HepG2 (cell line): ENCODE measurements at regions not wholly inside any gene's neighbourhood (a gene's known extent, or its start where the extent isn't known, plus 50 kb on each side); places are given as distances from the start of the nearest gene placed in this dataset.

ENCODE experiments used
- ATAC-seq: fragments of 200-7000 bp; cut with Tn5 transposase; 3 replicates; pipeline ENCODE4 v1.9.1; 2020; ENCODE audit warnings: mild to moderate bottlenecking, moderate library complexity
- BruUV-seq: library from RNA; stranded (reverse); fragments of 400-500 nt; replicated peaks from 2 replicates; lab custom pipeline; 2021; lab: Mats Ljungman, UMichigan
- CTCF ChIA-PET: fragments of 300-600 bp; formaldehyde crosslinking; extraction: SDS; loops from one replicate; lab custom pipeline; 2021; ENCODE audit warnings: low total read pairs, inconsistent platforms, low intra/inter-chr PET ratio; lab: Yijun Ruan, JAX
- POLR2A ChIA-PET: fragments of 350-600 bp; sonication (Branson Sonifier 250); formaldehyde crosslinking; loops from one replicate; lab custom pipeline; 2020; ENCODE audit warnings: antibody characterized with exemption, inconsistent platforms; lab: Yijun Ruan, JAX
- DNase-seq: peaks from one replicate; pipeline ENCODE4 v3.0.0-alpha.2; 2015; ENCODE audit warnings: low spot score
- FAIRE-seq: peaks from 3 replicates; lab custom pipeline; 2011; peaks lifted over from hg19 to GRCh38; lab: Jason Lieb, UNC
- H2AFZ ChIP-seq: one replicate; pipeline ENCODE4 v1.6.1; 2011; ENCODE audit warnings: low read length, inconsistent platforms
- H3K27ac ChIP-seq: fragments of 300-600 bp; 3 replicates; pipeline ENCODE4 v1.8.0; 2011; ENCODE audit warnings: mixed run types, mild to moderate bottlenecking, mixed read lengths, low read length, inconsistent platforms; ENCODE audit not compliant: insufficient read depth; ENCODE audit errors: extremely low read length
- H3K27me3 ChIP-seq, 2 experiments: fragments of 200-600 bp in 1 of 2; 2 replicates in 1 of 2; 3 replicates in 1 of 2; pipeline versions ENCODE4 v1.6.0 to v1.8.0; 2011; ENCODE audit warnings: low read length in 2 of 2, mild to moderate bottlenecking in 2 of 2, moderate library complexity in 2 of 2, inconsistent platforms in 1 of 2; ENCODE audit not compliant: insufficient read depth in 2 of 2, control insufficient read depth in 1 of 2
- H3K36me3 ChIP-seq, 2 experiments: fragments of 200-600 bp in 1 of 2; replicated peaks in 1 of 2; 2 replicates in 1 of 2; 3 replicates in 1 of 2; pipeline versions ENCODE4 v1.5.1 to v1.8.0; 2011; ENCODE audit warnings: low read length in 2 of 2, inconsistent platforms in 1 of 2; ENCODE audit not compliant: insufficient read depth in 2 of 2, control insufficient read depth in 1 of 2
- H3K4me1 ChIP-seq: 2 replicates; pipeline ENCODE4 v1.5.1; 2012; ENCODE audit warnings: low read length, inconsistent platforms; ENCODE audit not compliant: insufficient read depth
- H3K4me2 ChIP-seq: 2 replicates; pipeline ENCODE4 v1.6.0; 2011; ENCODE audit warnings: low read depth, low read length, inconsistent platforms
- H3K4me3 ChIP-seq, 3 experiments: fragments of 200-600 bp in 1 of 3; sonication (generic), shearing (Covaris generic) in 1 of 3; replicated peaks in 1 of 3; 2 replicates each; pipeline ENCODE4 v1.5.1; 2011 to 2016; ENCODE audit warnings: low read length in 3 of 3, inconsistent platforms in 2 of 3, low read depth in 2 of 3, mild to moderate bottlenecking in 2 of 3, control low read depth in 1 of 3, mixed read lengths in 1 of 3; ENCODE audit not compliant: insufficient read depth in 1 of 3
- H3K79me2 ChIP-seq: one replicate; pipeline ENCODE4 v1.6.1; 2011; ENCODE audit warnings: low read length, inconsistent platforms; ENCODE audit not compliant: insufficient read depth
- H3K9ac ChIP-seq: 2 replicates; pipeline ENCODE4 v1.6.0; 2011; ENCODE audit warnings: mild to moderate bottlenecking, low read depth, low read length, inconsistent platforms; ENCODE audit not compliant: insufficient read depth
- H3K9me3 ChIP-seq: 2 replicates; pipeline ENCODE4 v1.5.1; 2012; ENCODE audit warnings: mild to moderate bottlenecking, low read length
- H4K20me1 ChIP-seq: 2 replicates; pipeline ENCODE4 v1.6.0; 2011; ENCODE audit warnings: inconsistent platforms, mild to moderate bottlenecking, low read length, moderate library complexity; ENCODE audit not compliant: insufficient read depth
- CC2D1A ChIP-seq: sonication (generic); formaldehyde crosslinking; IDR thresholded peaks from 2 replicates; pipeline ENCODE4 v1.8.1; 2023; ENCODE audit warnings: mild to moderate bottlenecking, missing genetic modification reagents
- CREB1 ChIP-seq, 2 experiments: fragments of 450-650 bp in 1 of 2; IDR thresholded peaks; 2 replicates each; pipeline ENCODE4 v1.6.1; 2016 to 2017; ENCODE audit warnings: control low read depth in 1 of 2, mild to moderate bottlenecking in 1 of 2, missing compliant biosample characterization in 1 of 2, missing genetic modification characterization in 1 of 2
- FOXA1 ChIP-seq, 2 experiments: fragments of 450-650 bp in 1 of 2; sonication (generic) in 1 of 2; formaldehyde crosslinking in 1 of 2; IDR thresholded peaks; 2 replicates each; pipeline versions ENCODE4 v1.4.0 to v1.6.1; 2016 to 2020; ENCODE audit warnings: missing genetic modification reagents in 1 of 2
- GLI4 ChIP-seq: sonication (generic); formaldehyde crosslinking; IDR thresholded peaks from 2 replicates; pipeline ENCODE4 v1.5.1; 2020; ENCODE audit warnings: missing genetic modification reagents, mild to moderate bottlenecking, moderate library complexity, borderline replicate concordance
- HDAC1 ChIP-seq: sonication (generic); formaldehyde crosslinking; IDR thresholded peaks from 2 replicates; pipeline ENCODE4 v1.5.1; 2020; ENCODE audit warnings: mild to moderate bottlenecking, missing genetic modification reagents
- MTA1 ChIP-seq: sonication (generic); formaldehyde crosslinking; IDR thresholded peaks from 2 replicates; pipeline ENCODE4 v1.4.0; 2020; ENCODE audit warnings: missing genetic modification reagents, mild to moderate bottlenecking, borderline replicate concordance
- SOX5 ChIP-seq: IDR thresholded peaks from 2 replicates; pipeline ENCODE4 v1.6.1; 2016; ENCODE audit warnings: borderline replicate concordance
- TBP ChIP-seq: sonication (generic); formaldehyde crosslinking; IDR thresholded peaks from 2 replicates; pipeline ENCODE4 v1.5.0; 2020; ENCODE audit warnings: missing genetic modification reagents
- ZFP1 ChIP-seq: IDR thresholded peaks from 2 replicates; pipeline ENCODE4 v1.6.1; 2016
- ZNF180 ChIP-seq: sonication (generic); formaldehyde crosslinking; IDR thresholded peaks from 2 replicates; pipeline ENCODE4 v1.4.0; 2020; ENCODE audit warnings: low read depth, missing genetic modification reagents, borderline replicate concordance
- ZNF331 ChIP-seq: sonication (generic); formaldehyde crosslinking; IDR thresholded peaks from 2 replicates; pipeline ENCODE4 v1.4.0; 2020; ENCODE audit warnings: missing genetic modification reagents
- ZNF530 ChIP-seq: sonication (generic); formaldehyde crosslinking; IDR thresholded peaks from 2 replicates; pipeline ENCODE4 v1.5.0; 2020; ENCODE audit warnings: low read depth, mild to moderate bottlenecking, missing genetic modification reagents
- ZNF557 ChIP-seq: sonication (generic); formaldehyde crosslinking; IDR thresholded peaks from 2 replicates; pipeline ENCODE4 v1.4.0; 2020; ENCODE audit warnings: missing genetic modification reagents
- ZNF619 ChIP-seq: sonication (generic); formaldehyde crosslinking; IDR thresholded peaks from 2 replicates; pipeline ENCODE4 v1.4.0; 2020; ENCODE audit warnings: mild to moderate bottlenecking, missing genetic modification reagents
- ZZZ3 ChIP-seq: sonication (generic); formaldehyde crosslinking; IDR thresholded peaks from 2 replicates; pipeline ENCODE4 v1.4.0; 2020; ENCODE audit warnings: missing genetic modification reagents, mild to moderate bottlenecking, borderline replicate concordance
- WGBS: methylation state at CpG from one replicate; pipeline ENCODE4 v1.1.6; 2017; ENCODE audit warnings: low lambda C conversion rate; 5-methylcytosine and 5-hydroxymethylcytosine counted together
- in situ Hi-C: cut with HindIII; loops from 2 replicates; pipeline ENCODE4 v1.10.0; 2017; ENCODE audit warnings: low pct_unique_long_range_greater_than_20kb; ENCODE audit not compliant: extremely low pct_ligation_motif_present
- intact Hi-C: fragments of 100-400 bp; cut with micrococcal nuclease; formaldehyde crosslinking; loops from one replicate; pipeline ENCODE4 v1.10.0; 2022; ENCODE audit not compliant: unreplicated experiment
- TF ChIP-seq, protein P1 (sequence below): sonication (generic); formaldehyde crosslinking; IDR thresholded peaks from 2 replicates; pipeline ENCODE4 v1.4.0; 2020; ENCODE audit warnings: missing genetic modification reagents
- TF ChIP-seq, protein P2 (sequence below): sonication (generic); formaldehyde crosslinking; IDR thresholded peaks from 2 replicates; pipeline ENCODE4 v1.4.0; 2020; ENCODE audit warnings: missing genetic modification reagents

DNA sequence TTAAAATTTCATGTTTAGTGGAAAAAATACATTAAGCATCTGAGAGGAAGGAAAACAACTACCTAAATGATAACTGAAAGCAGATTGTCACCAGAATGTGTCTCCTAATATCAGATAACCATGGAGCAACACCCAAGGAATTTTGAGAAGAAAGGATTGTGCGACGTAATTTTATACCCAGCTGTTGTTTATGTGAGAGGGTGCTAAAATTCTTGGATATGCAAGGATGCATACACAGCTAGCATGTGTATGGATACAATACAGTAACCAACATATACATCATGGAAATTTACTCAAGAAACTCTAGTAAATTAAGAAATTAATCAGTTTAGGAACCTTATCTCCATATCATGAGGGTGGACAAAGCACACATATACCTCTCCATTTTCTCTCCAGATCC, 290.9 kb downstream of the HS3ST3A1 start:
- 7% methylated on average over 2 of the region's 2 CpGs for WGBS
- Histone ChIP-seq H3K4me3 (no peak overlapping the region), H4K20me1 (no peaks in the 10 kb centered on the region), H3K4me1 (peaks cover 12% of the 10 kb centered on the region), H3K79me2 (no peaks in the 10 kb centered on the region), H3K9ac (no peak overlapping the region), H3K4me2 (no peak overlapping the region), H3K9me3 (peaks cover 12% of the 10 kb centered on the region), H3K27me3 (no peaks in the 10 kb centered on the region), H2AFZ (no peak overlapping the region), H3K36me3 (no peaks in the 10 kb centered on the region), H3K27ac (no peak overlapping the region)
- no peak for TF ChIP-seq ZNF557 (CRISPR knock-in tag)
- peak; percentile 92; the same call in 1 of the 2 replicates for TF ChIP-seq ZFP1
- no peak for TF ChIP-seq MTA1 (CRISPR knock-in tag)
- no peak for TF ChIP-seq TBP (CRISPR knock-in tag)
- ChIA-PET POLR2A (no interaction called here), CTCF (no interaction called here)
- no TSS peak for BruUV-seq
- DNase-seq (no peak), FAIRE-seq (no peak), ATAC-seq (no peak)
- in situ Hi-C loops (no loop called here), intact Hi-C loops (no loop called here)

DNA sequence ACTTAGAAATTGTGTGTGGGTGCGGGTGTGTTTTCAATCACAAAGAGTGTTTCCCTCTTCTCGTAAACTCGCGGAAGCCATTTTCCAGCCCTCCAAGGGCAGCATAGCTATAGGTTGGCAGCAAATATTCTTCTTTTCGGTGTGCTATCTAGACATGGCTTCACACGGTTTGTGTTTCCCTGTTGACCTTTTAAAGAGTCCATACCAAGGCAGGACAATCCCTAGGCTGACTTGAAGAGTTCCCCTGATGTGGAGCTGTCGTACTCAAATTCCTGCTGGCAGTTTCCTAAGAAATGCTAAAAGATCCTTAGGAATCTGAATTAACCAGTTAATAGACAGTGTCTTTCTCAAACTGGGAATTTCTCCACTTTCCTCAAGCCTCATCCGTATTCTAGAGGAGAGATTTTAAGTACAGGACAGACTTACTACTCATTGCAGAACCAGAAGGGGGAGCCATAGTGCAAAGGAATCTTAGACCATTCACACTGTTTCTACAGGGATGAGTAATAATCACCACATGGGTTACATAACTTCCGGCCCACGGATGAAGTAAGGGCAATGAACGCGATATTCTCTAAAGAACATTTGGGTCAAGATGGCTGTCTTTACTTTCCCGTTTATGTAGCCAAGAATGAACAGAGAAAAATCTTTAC, 288.6 kb upstream of the ELAC2 start:
- ChIA-PET POLR2A (no interaction called here), CTCF (no interaction called here)
- H3K36me3 ChIP-seq, result no peaks in the 10 kb centered on the region
- ATAC-seq, result peak; percentile 71
- H3K79me2 ChIP-seq, result no peaks in the 10 kb centered on the region
- intact Hi-C loops, result loop anchor here (1.0 kb wide), 1 partner anchor 32 kb away; no protein-coding TSS in a partner anchor
- H3K9me3 ChIP-seq, result peaks cover 12% of the 10 kb centered on the region
- FAIRE-seq, result peak; percentile 72
- BruUV-seq, result no TSS peak
- H3K9ac ChIP-seq, result no peak overlapping the region
- no peak overlapping the region for H3K27ac ChIP-seq
- H4K20me1 ChIP-seq, result no peaks in the 10 kb centered on the region
- H3K4me1 ChIP-seq, result peaks cover 12% of the 10 kb centered on the region
- WGBS, result 42% methylated on average over 13 of the region's 13 CpGs
- H2AFZ ChIP-seq, result no peak overlapping the region
- no peak overlapping the region for H3K4me2 ChIP-seq
- DNase-seq, result peak; percentile 69
- H3K4me3 ChIP-seq, result no peak overlapping the region
- in situ Hi-C loops, result no loop called here
- no peaks in the 10 kb centered on the region for H3K27me3 ChIP-seq
- TF ChIP-seq ZNF530 (CRISPR knock-in tag) (no peak), CC2D1A (CRISPR knock-in tag) (no peak), CREB1 (IDR thresholded peaks at IDR 0.05) (no peak), CREB1 (CRISPR knock-in tag; IDR thresholded peaks at IDR 0.05) (no peak), SOX5 (CRISPR knock-in tag) (0 out of 2 replicates have a peak, but pooled peaks have one; percentile 19), ZNF619 (CRISPR knock-in tag) (no peak), ZNF331 (CRISPR knock-in tag) (peak; percentile 43; the same call in 1 of the 2 replicates), GLI4 (CRISPR knock-in tag) (no peak), HDAC1 (CRISPR knock-in tag) (no peak), ZNF180 (no peak), ZZZ3 (no peak), FOXA1 (IDR thresholded peaks at IDR 0.05) (no peak), FOXA1 (CRISPR knock-in tag; IDR thresholded peaks at IDR 0.05) (no peak)
- TF ChIP-seq, protein P1, sequence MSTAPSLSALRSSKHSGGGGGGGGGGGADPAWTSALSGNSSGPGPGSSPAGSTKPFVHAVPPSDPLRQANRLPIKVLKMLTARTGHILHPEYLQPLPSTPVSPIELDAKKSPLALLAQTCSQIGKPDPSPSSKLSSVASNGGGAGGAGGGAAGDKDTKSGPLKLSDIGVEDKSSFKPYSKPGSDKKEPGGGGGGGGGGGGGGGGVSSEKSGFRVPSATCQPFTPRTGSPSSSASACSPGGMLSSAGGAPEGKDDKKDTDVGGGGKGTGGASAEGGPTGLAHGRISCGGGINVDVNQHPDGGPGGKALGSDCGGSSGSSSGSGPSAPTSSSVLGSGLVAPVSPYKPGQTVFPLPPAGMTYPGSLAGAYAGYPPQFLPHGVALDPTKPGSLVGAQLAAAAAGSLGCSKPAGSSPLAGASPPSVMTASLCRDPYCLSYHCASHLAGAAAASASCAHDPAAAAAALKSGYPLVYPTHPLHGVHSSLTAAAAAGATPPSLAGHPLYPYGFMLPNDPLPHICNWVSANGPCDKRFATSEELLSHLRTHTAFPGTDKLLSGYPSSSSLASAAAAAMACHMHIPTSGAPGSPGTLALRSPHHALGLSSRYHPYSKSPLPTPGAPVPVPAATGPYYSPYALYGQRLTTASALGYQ (CRISPR knock-in tag), result no peak
- TF ChIP-seq, protein P2, sequence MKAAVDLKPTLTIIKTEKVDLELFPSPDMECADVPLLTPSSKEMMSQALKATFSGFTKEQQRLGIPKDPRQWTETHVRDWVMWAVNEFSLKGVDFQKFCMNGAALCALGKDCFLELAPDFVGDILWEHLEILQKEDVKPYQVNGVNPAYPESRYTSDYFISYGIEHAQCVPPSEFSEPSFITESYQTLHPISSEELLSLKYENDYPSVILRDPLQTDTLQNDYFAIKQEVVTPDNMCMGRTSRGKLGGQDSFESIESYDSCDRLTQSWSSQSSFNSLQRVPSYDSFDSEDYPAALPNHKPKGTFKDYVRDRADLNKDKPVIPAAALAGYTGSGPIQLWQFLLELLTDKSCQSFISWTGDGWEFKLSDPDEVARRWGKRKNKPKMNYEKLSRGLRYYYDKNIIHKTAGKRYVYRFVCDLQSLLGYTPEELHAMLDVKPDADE (CRISPR knock-in tag), result no peak
